ENCODE measurements at regions not wholly inside any gene's neighbourhood (a gene's known extent, or its start where the extent isn't known, plus 50 kb on each side); places are given as distances from the start of the nearest gene placed in this dataset.

DNA sequence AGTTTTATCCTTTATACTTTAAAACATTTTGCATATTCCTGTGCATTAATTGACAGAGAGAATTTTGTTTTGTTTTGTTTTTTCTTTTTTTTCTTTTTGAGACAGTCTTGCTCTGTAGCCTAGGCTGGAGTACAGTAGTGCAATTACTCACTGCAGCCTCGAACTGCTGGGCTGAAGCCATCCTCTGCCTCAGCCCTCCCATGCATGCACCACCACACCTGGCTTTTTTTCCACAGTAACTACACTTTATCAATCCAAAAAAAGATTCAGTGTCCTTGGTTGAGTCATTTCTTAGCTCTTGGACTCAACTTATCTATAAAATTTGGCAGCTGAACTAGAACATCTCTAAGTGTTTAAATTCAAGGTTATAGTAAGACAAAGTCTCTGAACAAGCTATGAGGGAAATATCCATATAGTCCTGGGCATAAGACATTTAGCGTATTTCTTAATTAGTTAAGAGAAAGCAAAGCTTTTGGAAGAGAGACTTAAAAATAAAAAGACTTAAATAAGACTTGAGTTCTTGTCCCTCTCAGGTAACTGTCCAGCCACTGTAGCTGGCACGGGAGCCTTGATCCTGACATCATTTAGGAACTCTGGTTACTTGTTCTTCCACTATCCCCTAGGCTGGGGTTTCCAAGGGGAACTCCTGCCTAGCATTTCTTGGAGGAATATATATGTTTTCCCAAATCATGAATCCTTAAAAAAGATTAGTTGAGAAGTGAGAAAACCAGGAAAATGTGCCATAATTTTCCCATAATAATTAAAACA lies 300.1 kb downstream of the HACE1 start:
- TF ChIP-seq ZNF274 (IDR thresholded peaks at IDR 0.05; ENCODE audit: low read depth, low read length) (no peak), YY1 (IDR thresholded peaks at IDR 0.05; ENCODE audit: insufficient read depth, insufficient read length) (no peak), SUZ12 (IDR thresholded peaks at IDR 0.05; ENCODE audit: extremely low read depth, insufficient read depth, insufficient read length) (no peak)
